Vagina (tissue), 2 donors: ENCODE measurements at regions not wholly inside any gene's neighbourhood (a gene's known extent, or its start where the extent isn't known, plus 50 kb on each side); places are given as distances from the start of the nearest gene placed in this dataset.

Experiments
- DNase-seq, 2 donors: peaks; one replicate each; pipeline ENCODE4 v3.0.0-alpha.2; 2017; ENCODE audit errors: extremely low spot score in 2 of 2
- H3K27ac ChIP-seq: fragments of 200-600 bp; sonication (generic); one replicate; pipeline ENCODE4 v1.5.1; 2019
- H3K27me3 ChIP-seq: fragments of 200-600 bp; sonication (generic); one replicate; pipeline ENCODE4 v1.5.1; 2019
- H3K36me3 ChIP-seq, 2 donors: fragments of 200-600 bp; sonication (generic); one replicate each; pipeline ENCODE4 v1.5.1; 2017 to 2019
- H3K4me1 ChIP-seq: fragments of 200-600 bp; sonication (generic); one replicate; pipeline ENCODE4 v1.5.1; 2019
- H3K4me3 ChIP-seq, 2 donors: fragments of 200-600 bp; sonication (generic); 1 replicate in 1 of 2; 2 replicates in 1 of 2; pipeline ENCODE4 v1.5.1; 2016 to 2019
- H3K9me3 ChIP-seq: fragments of 200-600 bp; sonication (generic); one replicate; pipeline ENCODE4 v1.5.1; 2019
- POLR2A ChIP-seq, 2 donors: fragments of 450-650 bp; IDR thresholded peaks; one replicate each; pipeline ENCODE4 v1.6.1; 2017; ENCODE audit warnings: antibody characterized with exemption in 2 of 2, mild to moderate bottlenecking in 2 of 2, moderate library complexity in 2 of 2
- POLR2AphosphoS5 ChIP-seq, 2 donors: sonication (generic); formaldehyde crosslinking; IDR thresholded peaks; one replicate each; pipeline ENCODE4 v1.9.0; 2017; ENCODE audit warnings: antibody characterized with exemption in 2 of 2, mild to moderate bottlenecking in 2 of 2, low read depth in 1 of 2; ENCODE audit not compliant: insufficient read depth in 1 of 2
- intact Hi-C: fragments of 100-400 bp; cut with DNase I; formaldehyde crosslinking; loops from one replicate; pipeline ENCODE4 v1.15.1; 2023
- TF ChIP-seq, protein P1 (sequence below), 3 experiments: fragments of 450-650 bp in 2 of 3; fragments of 200-600 bp in 1 of 3; sonication (generic) in 1 of 3; IDR thresholded peaks; one replicate each; pipeline ENCODE4 v1.5.1; 2017 to 2019; ENCODE audit warnings: antibody characterized with exemption in 3 of 3, mild to moderate bottlenecking in 2 of 3, moderate library complexity in 2 of 3

DNA sequence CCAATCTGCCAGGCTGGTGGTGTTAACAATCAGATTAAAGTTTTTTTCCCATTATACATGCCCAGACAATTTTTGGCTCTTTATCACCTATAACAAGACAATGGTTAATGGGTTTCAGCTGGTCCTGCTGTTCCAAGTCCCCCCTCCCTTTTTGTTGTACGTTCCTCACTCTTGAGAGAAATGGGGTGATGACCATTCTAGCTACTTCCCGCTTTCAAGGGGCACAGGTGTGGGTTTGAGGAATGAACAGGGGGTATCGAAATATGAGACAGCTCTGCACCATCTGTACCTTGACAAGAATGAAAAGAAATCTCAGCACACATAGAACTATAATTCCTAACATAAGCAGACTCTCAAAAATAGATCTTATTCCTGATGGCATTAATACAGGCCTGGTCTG, 326.8 kb downstream of the PTPRU start:
- Histone ChIP-seq H3K4me3 (no peak overlapping the region), H3K27ac (no peak overlapping the region), H3K36me3 (no peaks in the 10 kb centered on the region), H3K4me1 (no peaks in the 10 kb centered on the region), H3K27me3 (no peaks in the 10 kb centered on the region), H3K9me3 (no peaks in the 10 kb centered on the region)
- TF ChIP-seq, protein P1, sequence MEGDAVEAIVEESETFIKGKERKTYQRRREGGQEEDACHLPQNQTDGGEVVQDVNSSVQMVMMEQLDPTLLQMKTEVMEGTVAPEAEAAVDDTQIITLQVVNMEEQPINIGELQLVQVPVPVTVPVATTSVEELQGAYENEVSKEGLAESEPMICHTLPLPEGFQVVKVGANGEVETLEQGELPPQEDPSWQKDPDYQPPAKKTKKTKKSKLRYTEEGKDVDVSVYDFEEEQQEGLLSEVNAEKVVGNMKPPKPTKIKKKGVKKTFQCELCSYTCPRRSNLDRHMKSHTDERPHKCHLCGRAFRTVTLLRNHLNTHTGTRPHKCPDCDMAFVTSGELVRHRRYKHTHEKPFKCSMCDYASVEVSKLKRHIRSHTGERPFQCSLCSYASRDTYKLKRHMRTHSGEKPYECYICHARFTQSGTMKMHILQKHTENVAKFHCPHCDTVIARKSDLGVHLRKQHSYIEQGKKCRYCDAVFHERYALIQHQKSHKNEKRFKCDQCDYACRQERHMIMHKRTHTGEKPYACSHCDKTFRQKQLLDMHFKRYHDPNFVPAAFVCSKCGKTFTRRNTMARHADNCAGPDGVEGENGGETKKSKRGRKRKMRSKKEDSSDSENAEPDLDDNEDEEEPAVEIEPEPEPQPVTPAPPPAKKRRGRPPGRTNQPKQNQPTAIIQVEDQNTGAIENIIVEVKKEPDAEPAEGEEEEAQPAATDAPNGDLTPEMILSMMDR (IDR thresholded peaks at IDR 0.05): no peak
- TF ChIP-seq POLR2A (IDR thresholded peaks at IDR 0.05) (no peak), POLR2AphosphoS5 (IDR thresholded peaks at IDR 0.05; ENCODE audit: insufficient read depth in 1 of 2, low read depth in 1 of 2) (no peak)
- no peak for DNase-seq
- intact Hi-C loops: no loop called here

DNA sequence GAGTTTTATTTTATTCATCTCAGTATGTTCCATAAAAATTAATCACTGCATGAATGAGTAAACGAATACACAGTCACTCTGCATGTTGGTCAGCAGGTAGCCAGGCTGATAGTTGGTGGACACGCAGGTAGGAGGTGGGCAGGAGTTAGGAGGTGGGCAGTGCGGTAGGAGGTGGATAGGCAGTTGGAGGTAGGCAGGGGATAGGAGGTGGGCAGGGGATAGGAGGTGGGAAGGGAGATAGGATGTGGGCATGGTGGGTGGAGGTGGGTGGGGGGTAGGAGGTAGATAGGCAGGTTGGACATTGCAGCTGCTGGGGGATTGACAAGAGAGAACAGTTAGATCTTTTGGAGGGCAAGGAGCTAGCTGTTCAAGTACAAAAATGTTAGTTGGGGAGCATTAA, 322.7 kb downstream of the PTPRU start:
- H3K9me3 ChIP-seq: no peaks in the 10 kb centered on the region
- H3K27me3 ChIP-seq: no peaks in the 10 kb centered on the region
- TF ChIP-seq POLR2A (IDR thresholded peaks at IDR 0.05) (no peak), POLR2AphosphoS5 (IDR thresholded peaks at IDR 0.05; ENCODE audit: insufficient read depth in 1 of 2, low read depth in 1 of 2) (no peak)
- TF ChIP-seq, protein P1 (IDR thresholded peaks at IDR 0.05): no peak
- H3K4me3 ChIP-seq: no peak overlapping the region
- intact Hi-C loops: no loop called here
- no peaks in the 10 kb centered on the region for H3K36me3 ChIP-seq
- no peak overlapping the region for H3K27ac ChIP-seq
- DNase-seq: no peak
- no peaks in the 10 kb centered on the region for H3K4me1 ChIP-seq

DNA sequence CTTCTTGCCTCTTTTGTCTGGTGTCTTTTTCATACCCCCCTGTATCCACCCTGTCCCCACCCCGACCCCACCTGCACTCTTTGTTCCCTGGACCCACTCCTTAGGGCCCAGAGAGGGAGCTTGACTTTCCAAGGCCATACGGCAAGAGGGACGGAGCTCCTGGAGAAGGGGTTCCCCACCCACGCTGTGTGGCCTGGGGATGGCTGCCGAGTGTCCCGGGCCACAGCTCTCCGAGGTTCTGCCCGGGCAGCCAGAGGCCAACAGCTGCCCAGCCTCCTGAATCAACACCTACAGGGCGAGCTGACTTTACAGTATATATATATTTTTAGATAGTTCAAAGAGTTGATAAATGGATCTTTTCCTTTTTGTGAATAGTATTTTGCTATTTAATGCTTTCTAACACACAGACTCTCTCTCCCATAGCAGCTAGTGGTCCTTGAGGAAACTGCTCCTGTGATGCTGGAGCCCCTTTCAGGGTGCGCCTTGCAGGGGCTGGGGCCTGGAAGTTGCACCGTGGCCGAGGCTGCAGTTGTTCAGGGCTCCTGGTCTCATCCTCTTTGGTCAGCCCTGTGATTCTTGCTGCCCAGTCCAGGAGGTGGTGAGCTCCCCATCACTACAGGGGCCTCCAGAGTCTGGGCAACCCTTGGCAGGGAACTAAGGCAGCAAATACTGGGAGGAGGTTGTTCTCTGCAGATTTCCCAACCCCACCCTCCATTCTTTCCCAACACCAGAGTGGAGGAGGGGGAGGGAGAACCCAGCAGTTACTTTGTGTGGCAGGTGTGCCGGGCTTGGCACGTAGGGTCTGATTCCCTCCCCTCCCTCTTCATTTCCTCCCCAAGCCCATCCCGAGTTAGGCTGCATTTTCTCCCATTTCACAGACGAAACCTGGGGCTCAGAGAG, 321.6 kb downstream of the PTPRU start:
- no peaks in the 10 kb centered on the region for H3K9me3 ChIP-seq
- no peaks in the 10 kb centered on the region for H3K36me3 ChIP-seq
- no peaks in the 10 kb centered on the region for H3K27me3 ChIP-seq
- no peak overlapping the region for H3K4me3 ChIP-seq
- no peaks in the 10 kb centered on the region for H3K4me1 ChIP-seq
- no peak overlapping the region for H3K27ac ChIP-seq
- DNase-seq: no peak
- intact Hi-C loops: no loop called here
- no peak for TF ChIP-seq POLR2AphosphoS5 (IDR thresholded peaks at IDR 0.05; ENCODE audit: insufficient read depth in 1 of 2, low read depth in 1 of 2)
- TF ChIP-seq, protein P1 (IDR thresholded peaks at IDR 0.05): no peak
- no peak for TF ChIP-seq POLR2A (IDR thresholded peaks at IDR 0.05)

- no peaks in the 10 kb centered on the region for H3K4me1 ChIP-seq
- H3K4me3 ChIP-seq: no peak overlapping the region
- H3K36me3 ChIP-seq: no peaks in the 10 kb centered on the region
- H3K27ac ChIP-seq: no peak overlapping the region
- DNase-seq: no peak
- no peak for TF ChIP-seq POLR2A (IDR thresholded peaks at IDR 0.05)
- TF ChIP-seq, protein P1 (IDR thresholded peaks at IDR 0.05): no peak
- TF ChIP-seq POLR2AphosphoS5 (IDR thresholded peaks at IDR 0.05; ENCODE audit: insufficient read depth in 1 of 2, low read depth in 1 of 2): no peak
- H3K9me3 ChIP-seq: no peaks in the 10 kb centered on the region
- intact Hi-C loops: no loop called here
- no peaks in the 10 kb centered on the region for H3K27me3 ChIP-seq
These were observed 320.7 kb downstream of the PTPRU start for GRCh38 chr1:29557066-29557465.

- no peak overlapping the region for H3K4me3 ChIP-seq
- no peaks in the 10 kb centered on the region for H3K9me3 ChIP-seq
- no peak for DNase-seq
- intact Hi-C loops: no loop called here
- H3K27me3 ChIP-seq: no peaks in the 10 kb centered on the region
- H3K36me3 ChIP-seq: no peaks in the 10 kb centered on the region
- TF ChIP-seq, protein P1 (IDR thresholded peaks at IDR 0.05): no peak
- TF ChIP-seq POLR2AphosphoS5 (IDR thresholded peaks at IDR 0.05; ENCODE audit: insufficient read depth in 1 of 2, low read depth in 1 of 2) (no peak), POLR2A (IDR thresholded peaks at IDR 0.05) (no peak)
- H3K4me1 ChIP-seq: no peaks in the 10 kb centered on the region
- H3K27ac ChIP-seq: no peak overlapping the region
These were observed 320.3 kb downstream of the PTPRU start for GRCh38 chr1:29556657-29557056.
